ENCODE measurements at regions not wholly inside any gene's neighbourhood (a gene's known extent, or its start where the extent isn't known, plus 50 kb on each side); places are given as distances from the start of the nearest gene placed in this dataset.

DNA sequence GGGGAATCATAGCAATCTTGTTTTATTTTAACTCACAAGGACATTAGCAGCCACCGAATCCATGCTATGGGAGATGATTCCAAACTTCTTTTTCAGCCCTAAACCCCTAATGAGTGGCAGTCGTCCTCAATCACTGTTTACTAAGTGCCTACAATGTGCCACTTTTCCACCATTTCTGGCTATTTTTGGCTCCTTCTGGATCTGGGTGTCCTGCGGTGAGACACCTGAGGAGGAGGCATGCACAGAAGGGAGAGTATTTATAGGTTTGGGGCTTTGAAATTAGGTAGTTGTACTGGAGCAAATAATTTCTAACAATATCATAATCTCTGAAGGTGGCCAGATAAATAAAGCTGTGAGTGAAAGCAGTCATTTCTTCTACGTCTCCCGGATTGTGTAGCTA, 1125.6 kb downstream of the BCL11B start:
- no peak for DNase-seq

DNA sequence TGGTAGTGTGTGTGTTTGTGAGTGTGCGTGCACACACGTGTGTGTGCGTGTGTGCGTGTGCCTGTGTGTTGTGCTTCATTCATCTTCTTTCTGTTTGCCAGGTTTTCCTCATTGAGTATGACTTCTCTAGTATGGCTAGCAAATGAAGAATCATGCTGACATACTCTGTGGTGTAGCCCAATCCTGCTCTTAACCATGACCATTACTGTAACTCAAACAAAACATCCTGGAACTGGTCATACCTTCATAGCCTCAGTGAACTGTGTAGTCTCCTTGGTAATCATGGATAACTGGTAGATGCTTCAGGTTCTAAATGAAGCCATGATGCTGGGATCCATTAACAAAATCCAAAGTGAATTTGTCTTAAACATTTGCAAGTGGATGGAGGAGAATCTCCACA, 1117.7 kb downstream of the BCL11B start:
- DNase-seq: no peak

DNA sequence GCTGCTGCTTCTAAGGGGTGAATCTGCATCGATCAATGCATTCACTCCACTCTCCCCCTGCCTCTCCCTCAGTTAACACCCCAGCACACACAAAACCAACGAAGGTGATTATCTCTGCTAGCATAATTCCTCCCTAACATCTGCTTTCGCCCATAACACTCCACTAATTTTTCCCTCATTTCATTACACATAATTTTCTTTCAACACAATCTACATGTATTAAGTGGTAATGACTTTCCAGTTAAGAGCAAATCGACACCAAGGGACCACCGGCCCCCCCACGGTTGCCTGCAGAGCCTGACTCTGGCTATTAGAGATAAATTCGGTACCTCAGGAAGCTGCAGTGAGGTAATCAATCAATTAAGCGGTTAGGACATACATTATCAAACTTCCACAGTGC, 1115.6 kb downstream of the BCL11B start:
- DNase-seq: no peak

DNA sequence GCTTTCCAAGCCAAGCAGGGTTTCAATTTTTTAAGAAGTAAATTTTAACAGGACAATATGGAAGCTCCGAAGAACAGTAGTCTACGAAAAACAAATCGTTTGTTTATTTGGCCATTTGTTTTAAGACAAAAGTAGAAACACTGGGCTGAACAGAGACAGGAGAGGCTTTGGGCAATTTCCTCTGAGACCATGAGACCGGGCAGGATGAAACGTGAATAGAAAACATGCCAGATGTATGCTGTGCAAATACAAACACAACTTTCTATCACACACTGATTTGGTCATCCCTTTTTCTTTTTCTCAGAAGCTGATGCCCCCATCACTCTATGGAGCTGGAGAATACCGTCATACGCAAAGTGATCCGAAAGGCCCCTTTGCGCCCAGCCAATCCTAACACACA, 1111.1 kb downstream of the BCL11B start:
- DNase-seq: no peak

DNA sequence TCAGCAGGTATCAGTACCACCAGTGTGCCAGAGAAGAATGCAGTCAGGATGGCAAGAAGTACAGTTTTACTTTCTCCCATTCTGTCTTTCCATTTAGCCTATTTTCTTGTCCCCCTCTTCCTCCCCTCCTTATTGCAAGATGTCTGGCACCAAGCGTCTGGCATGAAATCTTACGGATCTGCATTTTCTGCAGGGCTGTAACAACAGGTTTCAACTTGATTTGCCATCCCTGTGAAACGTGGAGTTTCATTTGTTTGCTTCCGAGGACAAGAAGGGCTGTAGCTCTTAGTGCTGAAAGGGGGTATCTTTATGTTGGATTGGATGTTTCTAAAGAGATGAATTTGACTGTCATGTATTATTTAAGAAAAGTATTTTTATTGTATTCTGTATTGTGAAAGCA, 1110.6 kb downstream of the BCL11B start:
- DNase-seq: no peak

DNA sequence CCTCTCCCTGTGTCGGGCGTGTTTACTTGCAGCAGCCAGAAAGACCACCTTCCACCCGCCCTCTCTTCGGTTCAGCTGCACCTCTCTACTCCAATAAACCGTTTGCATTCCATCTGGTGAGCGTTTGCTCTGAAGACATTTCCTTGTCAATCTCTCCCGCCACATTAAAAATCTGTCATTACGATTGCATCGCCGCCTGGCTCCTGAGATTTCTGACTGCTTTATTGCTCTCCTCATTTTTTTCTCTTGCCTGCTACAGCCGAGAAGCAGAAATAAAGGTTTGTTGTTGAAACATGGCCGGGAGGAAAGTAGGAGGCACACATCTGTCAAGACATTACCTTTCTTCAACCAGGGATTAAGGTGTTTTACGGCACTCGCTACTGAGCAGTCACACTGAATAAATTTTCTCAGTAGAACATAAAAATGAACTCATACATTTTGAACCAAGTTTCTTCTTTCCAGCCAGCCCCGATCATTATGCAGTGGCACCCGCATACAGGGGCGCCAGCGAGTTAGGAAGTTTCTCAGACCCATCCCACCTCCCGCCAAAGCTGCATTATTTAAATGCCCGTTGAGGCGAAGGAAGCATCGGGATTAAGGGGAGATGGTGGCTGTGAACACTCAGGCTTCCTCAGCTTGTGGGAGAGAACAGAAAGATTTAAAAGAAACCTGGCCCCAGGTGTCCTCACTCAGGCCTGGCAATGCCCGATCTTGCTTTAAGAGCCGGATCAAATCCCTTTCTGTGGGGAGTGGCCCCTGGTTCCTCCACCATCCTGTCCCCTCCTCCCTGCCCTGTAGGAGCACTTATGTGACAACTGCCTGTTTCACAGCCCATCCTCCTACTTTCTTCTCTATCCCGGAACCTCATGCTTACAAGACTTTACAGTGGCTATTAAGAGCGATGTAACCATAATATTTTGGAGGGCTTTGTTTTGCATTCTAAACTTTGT, 1108.9 kb downstream of the BCL11B start:
- no peak for DNase-seq

DNA sequence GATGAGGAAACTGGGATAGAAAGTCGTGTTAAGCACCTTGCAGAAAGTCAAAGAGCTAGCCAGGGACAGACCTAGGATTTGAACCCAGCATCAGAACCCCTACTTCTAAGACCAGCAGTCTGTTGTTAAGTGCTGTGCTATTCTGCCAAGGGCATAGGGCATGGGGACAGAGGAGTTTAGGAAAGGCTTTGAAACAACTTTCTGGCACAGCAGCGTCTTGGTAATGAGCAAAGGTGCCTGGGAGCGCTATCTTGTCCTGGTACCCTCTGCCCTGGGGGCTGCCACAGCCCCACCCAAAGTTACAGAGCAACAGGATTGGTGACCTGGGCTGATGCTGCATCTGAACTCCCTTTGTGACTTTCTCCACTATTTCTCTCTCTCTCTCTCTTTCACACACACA, 1108.1 kb downstream of the BCL11B start:
- no peak for DNase-seq

DNA sequence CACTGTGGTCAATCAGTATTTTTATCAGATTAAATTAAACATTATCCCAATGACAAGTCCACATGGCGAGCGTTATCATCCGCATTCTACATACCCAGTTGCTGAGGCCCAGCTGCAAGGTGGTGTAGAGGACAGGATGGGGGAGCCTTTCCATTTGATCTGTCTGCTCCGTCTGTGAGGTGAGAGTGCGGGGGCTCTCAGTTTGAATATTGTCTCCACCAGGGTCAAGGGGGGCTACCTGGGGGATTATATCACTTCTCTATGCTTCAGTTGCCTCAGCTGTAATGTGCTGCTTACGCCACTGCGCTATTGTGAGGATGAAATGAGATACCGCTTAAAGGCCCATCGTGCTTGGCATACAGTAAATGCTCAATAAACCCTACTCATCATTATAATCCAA, 1106.0 kb downstream of the BCL11B start:
- DNase-seq: no peak

DNA sequence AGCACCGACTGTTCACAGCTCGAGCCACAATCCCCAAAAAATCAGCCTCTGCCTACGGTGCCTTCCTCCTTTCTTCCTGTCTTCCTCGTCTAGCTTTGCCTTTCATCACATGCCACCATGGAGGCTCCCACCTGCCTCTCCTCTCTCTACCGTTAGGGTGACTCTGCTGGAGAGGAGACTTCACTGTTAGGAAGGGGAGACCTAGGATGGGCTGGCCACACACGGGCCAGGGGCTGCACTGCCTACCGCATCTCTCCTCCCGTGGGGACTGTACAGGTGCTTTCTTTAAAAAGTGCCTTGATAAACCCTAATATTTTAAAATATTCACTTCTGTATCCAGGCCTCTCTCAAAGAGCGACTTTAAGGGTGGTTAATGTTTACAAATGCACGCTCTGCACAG, 1104.7 kb downstream of the BCL11B start:
- no peak for DNase-seq

DNA sequence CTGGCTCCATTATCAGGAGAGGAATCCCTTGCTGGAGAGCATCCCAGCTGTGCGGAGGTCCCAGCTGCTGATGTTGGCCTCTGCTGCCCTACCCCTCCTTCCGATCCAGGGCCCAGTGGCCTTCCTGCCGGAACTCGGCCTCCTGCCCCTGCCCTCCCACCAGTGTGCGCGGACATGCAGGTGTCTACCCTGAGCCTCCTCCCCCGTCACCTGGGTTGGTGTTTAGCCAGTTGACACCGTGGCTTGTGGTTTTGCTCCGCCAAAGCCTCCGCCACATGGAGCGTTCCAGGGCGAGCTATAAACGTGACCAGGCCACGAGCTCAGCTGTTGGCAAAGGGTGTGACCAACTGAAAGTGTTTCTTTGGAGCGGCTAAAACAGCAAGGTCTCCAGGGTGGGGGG, 1104.3 kb downstream of the BCL11B start:
- peak; percentile 18 for DNase-seq

DNA sequence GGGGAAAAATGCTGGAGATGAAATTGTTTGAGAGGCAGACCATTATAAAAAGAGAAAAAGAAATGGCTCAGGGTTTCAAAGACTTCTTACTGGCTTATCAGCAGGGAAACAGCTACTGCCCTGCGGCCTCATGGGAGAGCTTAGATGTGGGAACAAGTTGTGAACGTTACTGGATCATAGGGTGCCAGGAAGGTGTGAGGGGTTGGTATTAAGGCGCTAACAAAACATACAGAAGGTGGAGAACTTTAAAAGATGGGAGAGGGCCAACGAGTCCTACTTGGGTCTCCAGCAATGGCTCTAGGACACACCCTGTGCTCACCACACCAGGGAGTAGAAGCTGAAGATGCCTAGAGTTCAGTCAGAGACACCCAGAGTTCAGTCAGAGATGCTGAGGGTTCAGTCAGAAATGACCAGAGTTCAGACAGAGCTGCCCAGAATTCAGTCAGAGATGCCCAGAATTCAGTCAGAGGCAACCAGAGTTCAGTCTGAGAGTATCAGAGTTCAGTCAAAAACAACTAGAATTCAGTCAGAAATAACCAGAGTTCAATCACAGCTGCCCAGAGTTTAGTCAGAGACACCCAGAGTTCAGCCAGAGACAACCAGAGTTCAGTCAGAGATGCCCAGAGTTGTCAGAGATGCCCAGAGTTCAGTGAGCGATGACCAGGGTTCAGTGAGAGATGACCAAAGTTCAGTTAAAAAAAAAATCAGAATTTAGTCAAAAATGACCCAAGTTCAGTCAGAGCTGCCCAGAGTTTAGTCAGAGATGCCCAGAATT, 1103.6 kb downstream of the BCL11B start:
- DNase-seq: no peak

DNA sequence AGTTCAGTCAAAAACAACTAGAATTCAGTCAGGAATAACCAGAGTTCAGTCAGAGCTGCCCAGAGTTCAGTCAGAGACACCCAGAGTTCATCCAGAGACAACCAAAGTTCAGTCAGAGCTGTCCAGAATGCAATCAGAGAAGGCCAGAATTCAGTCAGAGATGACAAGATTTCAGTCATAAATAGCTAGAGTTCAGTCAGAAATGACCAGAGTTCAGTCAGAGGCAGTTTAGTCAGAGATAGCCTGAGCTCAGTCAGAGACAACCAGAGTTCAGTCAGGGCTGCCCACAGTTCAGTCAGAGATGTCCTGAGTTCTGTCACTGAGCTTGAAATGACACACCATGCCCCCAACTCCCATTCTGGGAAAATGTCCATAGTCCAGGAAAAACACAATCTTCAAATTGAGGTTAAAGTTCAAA, 1102.8 kb downstream of the BCL11B start:
- no peak for DNase-seq

DNA sequence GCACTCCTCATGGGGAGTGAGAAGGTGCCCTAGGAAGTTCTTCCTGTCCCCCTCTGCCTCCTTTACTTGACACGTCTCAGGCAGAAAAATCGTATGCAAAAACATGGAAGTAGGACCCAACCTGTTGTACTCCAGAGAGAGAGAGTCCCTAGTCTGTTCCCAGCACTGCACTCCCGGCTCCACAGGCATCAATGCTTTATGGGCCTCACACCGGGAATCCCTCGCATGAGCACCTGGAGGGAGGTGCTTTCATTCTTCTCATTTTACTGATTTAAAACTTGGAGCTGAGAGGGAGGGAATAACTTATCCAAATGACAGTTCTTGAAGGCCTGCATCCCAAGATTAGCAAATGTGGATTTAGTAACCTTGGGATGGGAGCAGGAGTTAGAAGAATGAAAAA, 1101.4 kb downstream of the BCL11B start:
- no peak for DNase-seq

DNA sequence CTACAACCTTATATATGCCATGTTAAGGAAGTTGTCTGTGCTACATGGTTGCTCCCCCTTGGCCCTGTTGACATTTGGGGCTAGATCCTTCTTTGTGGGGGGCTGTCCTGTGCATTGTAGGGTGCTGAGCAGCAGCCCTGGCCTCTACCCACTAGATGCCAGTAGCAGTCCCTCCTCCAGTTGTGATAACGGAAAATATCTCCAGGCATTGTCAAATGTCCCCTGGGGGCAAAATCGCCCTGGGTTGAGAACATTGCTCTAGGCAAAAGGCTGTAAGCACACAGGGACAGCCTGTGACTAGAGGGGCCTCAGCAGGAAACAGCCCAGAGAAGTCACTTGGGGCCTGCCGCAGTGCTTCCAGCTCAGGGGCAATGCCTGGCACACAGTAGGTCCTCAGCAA, 1100.3 kb downstream of the BCL11B start:
- DNase-seq: no peak

DNA sequence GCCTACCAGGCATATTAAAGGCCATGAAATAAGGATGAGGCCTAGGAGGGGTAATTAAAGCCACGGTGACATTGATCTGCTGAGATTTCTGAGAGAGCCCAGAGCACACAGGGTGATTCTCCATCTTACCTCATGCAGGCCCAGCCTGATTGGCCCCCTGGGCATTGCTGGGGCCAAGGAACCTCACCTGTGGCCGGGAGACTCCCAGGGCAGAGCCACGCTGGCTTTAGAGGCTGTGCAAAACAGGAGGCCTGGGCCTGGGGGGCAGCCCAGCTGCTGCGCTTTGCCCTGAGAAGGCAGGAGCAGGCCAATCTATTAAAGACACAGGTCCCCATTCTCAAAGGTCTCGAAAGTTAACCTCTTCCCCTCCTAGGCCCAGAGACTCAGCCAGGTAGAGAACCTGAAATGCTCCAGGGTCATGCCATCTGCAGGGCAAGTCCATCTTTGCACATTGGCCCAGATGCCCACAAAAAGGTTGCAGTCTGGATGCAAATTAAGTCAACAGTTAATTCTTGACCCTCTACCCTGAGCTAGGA, 1099.7 kb downstream of the BCL11B start:
- no peak for DNase-seq

DNA sequence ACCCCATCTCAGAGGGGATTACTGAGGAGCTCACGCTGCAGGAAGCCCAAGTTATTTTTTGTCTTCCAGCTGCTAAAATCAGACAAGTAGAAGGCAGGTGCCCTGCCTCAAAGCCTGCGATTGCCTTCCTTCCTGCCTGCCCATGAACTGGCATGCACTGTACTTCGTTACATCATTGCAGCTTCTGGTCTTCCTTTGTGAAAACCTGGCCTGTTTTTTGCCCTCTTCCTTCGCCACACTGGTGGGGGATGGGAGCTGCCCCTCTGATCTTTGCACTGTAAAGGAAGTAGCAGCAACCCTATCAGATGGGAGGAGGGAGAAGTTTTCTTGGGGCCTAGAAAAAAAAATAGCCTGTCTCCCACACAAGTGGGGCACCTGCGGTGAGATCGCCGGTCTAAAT, 1098.7 kb downstream of the BCL11B start:
- no peak for DNase-seq

DNA sequence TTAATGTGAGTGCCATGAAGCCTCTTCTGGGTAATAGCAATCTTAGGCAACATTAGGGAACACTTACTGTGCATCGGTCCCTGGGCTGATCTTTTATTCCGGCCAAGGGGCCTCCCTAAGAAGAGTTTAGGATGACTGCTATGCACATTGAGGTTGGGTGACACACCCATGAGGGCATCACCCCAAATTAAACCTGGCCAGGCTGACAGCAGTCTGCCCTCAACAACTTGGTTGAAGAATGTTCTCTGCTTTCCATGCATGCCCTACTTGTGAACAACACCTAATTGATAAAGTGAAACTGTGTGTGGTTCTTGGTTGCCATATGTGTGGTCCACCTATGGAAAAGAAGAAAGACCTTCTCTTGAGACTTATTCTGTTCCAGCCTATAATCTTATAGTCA, 1098.0 kb downstream of the BCL11B start:
- no peak for DNase-seq

DNA sequence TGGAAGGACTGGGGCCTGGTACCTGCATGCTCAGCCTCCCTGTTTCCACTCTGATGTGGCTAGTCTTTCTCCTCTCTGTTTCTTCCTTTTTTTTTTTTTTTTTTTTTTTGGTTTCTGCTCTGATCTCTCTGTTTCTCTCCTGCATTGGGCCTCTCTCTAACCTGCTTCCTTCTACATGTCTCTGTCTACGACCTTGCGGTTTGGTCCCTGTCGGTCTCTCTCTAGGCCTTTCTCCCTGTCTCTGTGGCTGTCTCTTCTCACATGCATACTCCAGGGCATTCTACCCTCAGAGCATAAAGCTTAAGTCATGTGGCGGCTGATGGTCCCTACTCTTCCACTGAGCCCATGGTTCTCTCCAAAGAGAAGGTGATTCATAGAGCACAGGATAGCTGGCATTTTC, 1096.6 kb downstream of the BCL11B start:
- no peak for DNase-seq

DNA sequence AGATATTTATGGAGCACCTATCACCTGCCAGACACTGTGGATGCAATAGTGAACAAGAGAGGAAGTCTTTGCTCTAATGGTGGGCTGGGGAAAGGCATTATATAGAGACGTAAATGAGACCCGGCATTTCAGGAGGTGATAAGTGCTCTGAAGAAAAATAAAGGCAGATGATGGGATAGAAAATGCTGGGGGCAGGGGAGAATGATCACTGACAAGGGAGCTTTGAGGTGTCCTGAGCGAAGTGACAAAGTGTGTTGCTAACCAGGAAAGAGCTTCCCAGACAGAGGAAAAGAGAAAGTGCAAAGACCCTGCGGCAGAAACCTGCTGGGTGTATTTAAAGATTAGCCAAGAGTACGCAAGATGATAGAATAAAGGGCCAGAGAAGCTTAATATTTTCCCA, 1096.1 kb downstream of the BCL11B start:
- no peak for DNase-seq

DNA sequence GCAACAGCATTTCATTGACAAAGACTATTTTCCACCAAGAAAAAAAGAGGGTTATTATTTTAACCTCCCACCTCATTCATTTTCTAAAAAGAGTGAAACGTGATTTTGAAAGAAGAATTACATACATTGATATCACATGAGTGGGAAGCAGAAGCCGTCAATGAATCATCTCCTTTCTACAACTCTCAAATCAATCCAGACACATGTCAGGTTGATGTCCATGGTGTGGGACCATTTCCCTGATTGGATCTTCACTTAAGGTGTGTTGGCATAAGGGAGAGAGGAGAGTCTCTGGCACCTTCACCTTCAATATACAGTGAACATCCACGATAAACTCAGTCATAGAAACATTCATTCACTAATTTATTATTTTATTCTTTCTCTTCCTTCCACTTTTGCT, 1095.1 kb downstream of the BCL11B start:
- DNase-seq: no peak

DNA sequence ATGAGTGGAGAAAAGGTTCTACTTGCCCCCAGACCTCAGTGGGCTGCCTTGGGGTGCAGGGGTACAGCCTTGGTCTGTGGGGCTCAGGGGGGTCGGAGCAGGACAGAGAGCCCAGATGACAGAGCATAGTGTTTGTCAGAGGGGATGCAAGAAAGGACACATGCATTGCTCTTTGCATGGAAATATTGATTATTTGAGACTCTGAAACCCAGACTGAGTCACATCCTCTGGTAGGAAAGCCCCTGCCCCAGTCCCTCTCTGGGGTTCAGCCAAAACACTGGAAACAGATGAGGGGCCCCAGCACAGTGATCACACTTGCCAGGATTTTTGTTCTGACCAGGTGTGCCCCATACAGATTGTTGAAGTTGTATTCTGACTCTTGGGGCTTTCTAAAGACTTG, 1094.4 kb downstream of the BCL11B start:
- no peak for DNase-seq

DNA sequence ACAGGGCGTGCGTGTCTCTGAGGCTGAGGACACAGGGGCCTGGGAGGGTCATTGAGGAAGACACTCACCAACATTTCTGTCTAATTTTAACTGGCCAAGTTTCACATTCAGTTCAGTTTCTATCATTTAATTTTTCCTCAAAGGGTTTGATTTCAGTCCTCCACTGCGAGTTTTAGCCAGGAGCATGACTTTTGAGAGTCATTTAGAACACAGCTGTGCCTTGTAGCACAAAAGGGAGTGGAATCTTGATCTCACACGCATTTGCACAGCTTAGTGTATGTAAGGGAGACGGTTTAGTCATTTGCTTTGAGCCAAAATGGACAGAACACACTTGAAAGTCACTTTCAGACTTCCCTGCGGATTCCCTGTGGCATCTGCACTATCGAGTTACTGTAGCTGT, 1090.8 kb downstream of the BCL11B start:
- DNase-seq: no peak

DNA sequence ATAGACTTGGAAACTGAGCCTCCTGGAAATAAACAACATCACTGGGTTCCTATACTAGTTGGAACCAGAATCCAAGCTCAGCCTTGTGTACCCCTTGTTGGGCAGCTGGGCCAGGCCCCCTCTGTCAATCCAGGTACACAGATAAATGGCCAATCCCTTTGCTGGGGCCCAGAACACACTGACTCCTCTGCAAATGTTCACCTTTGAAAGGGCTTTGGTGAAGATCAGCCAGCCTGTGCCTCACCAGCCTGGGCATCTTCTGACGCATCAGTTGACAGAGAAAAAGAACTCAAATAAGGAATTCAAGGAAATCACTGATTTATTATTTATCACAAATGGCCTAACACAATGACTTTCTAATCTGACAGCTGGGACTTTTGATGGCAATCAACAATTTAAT, 1090.2 kb downstream of the BCL11B start:
- no peak for DNase-seq

All from RPMI8226 (cell line).